NB4 (cell line): ENCODE measurements at regions not wholly inside any gene's neighbourhood (a gene's known extent, or its start where the extent isn't known, plus 50 kb on each side); places are given as distances from the start of the nearest gene placed in this dataset.

Experiments
- MYC ChIP-seq: IDR thresholded peaks from 2 replicates; pipeline ENCODE4 v1.6.1; 2011; ENCODE audit warnings: low read depth, low read length
- POLR2A ChIP-seq: IDR thresholded peaks from 2 replicates; pipeline ENCODE4 v1.6.1; 2011; ENCODE audit warnings: mild to moderate bottlenecking; ENCODE audit not compliant: insufficient read length; ENCODE audit errors: extremely low read depth
- TF ChIP-seq, protein P1 (sequence below): IDR thresholded peaks from one replicate; pipeline ENCODE4 v1.5.1; 2012; ENCODE audit warnings: low read depth, low read length
- TF ChIP-seq, protein P2 (sequence below): IDR thresholded peaks from 2 replicates; pipeline ENCODE4 v1.6.1; 2011; ENCODE audit warnings: low read depth, low read length

DNA sequence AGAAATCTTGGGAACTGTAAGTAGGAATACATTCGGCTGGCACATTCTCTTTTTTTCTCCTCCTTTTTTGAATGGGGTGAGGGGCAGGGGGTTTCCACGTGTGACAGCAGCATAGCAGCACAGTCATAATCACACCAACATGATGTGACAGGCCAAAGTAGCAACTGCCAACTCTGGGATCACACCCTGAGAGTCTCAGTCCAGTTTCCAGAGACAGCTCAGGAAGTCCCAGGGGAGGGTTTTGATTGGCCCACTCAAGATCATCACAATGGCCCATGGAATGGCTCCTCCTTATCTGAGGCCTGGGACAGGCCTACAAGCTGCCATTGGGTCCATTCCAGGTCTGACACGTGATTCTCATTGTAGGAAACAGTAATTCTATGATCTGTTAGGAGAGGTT is 207.1 kb upstream of the ASIC2 start:
- TF ChIP-seq, protein P1, sequence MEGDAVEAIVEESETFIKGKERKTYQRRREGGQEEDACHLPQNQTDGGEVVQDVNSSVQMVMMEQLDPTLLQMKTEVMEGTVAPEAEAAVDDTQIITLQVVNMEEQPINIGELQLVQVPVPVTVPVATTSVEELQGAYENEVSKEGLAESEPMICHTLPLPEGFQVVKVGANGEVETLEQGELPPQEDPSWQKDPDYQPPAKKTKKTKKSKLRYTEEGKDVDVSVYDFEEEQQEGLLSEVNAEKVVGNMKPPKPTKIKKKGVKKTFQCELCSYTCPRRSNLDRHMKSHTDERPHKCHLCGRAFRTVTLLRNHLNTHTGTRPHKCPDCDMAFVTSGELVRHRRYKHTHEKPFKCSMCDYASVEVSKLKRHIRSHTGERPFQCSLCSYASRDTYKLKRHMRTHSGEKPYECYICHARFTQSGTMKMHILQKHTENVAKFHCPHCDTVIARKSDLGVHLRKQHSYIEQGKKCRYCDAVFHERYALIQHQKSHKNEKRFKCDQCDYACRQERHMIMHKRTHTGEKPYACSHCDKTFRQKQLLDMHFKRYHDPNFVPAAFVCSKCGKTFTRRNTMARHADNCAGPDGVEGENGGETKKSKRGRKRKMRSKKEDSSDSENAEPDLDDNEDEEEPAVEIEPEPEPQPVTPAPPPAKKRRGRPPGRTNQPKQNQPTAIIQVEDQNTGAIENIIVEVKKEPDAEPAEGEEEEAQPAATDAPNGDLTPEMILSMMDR: no peak
- TF ChIP-seq POLR2A: no peak
- TF ChIP-seq, protein P2, sequence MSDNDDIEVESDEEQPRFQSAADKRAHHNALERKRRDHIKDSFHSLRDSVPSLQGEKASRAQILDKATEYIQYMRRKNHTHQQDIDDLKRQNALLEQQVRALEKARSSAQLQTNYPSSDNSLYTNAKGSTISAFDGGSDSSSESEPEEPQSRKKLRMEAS: no peak
- TF ChIP-seq MYC: no peak
